Fibroblast of villous mesenchyme (primary cell): ENCODE measurements at regions not wholly inside any gene's neighbourhood (a gene's known extent, or its start where the extent isn't known, plus 50 kb on each side); places are given as distances from the start of the nearest gene placed in this dataset.
A peak's percentile ranks its signal among the peaks of the same experiment; 100 is the strongest.

Source experiments
- DNase-seq: peaks from one replicate; pipeline ENCODE4 v3.0.0-alpha.2; 2010; ENCODE audit warnings: low read depth
- H3K4me3 ChIP-seq: 2 replicates; pipeline ENCODE4 v1.5.1; 2011; ENCODE audit warnings: low read depth, mild to moderate bottlenecking, low read length
- CTCF ChIP-seq: IDR thresholded peaks from 2 replicates; pipeline ENCODE4 v1.5.1; 2012; ENCODE audit warnings: low read depth, mild to moderate bottlenecking, low read length; ENCODE audit not compliant: insufficient read depth

DNA sequence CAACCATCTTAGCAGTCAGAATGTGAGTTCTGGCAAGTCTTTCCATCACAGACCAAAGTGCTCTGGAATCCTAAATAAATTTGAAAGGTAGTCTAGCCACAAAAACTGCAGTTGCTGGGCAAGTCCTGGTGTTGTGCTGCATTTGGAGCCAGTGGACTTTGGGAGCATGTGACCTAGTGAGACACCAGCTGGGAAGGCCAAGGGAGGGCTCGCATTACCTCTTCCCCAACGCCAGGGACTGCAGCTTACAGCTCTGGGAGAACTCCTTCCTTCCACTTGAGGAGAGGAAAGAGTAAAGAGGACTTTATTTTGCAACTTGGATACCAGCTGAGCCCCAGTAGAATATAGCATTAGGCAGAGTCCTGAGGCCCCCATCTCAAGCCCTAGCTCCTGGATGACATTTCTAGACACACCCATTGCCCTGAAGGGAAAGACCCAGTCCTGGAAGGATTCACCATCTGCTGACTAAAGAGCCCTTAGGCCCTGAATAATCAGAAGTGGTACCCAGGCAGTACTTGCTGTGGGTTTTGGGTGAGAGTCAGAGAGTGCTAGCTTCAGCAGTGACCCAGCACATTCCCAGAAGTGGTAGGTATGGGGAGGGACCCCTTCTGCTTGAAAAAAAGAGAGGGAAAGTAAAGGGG is 190.7 kb downstream of the NUF2 start:
- no peak for DNase-seq
- TF ChIP-seq CTCF = no peak
- H3K4me3 ChIP-seq = no peak overlapping the region

DNA sequence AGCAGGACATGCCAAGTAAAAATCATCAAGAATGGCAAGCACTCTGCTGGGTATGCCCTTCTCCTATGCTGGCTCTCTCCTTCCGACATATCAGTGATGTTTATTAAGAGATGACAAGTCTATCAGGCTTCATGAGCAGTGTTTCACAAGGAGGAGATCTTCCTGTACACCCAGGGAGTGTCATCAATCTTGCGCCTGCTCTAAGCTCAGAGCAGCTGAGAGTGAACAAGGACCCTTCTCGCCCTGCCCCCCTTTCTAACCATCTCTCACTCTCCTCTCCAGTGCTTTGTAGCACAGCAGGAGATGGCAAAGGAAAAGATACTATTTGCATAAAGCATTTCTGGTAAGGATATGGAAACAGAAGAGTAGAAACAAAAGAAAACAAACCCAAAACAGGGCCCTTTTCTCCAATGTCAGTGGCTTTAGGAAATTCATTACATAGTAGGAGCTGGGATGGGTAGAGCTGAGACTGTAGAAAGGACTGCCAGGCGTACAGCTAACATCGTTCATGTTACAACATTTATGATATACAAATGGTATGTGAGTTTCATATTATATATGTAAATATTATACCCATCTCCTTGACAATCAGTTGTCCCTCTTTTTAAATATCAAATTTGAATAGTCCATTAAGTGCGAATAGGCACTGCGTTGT is 201.7 kb downstream of the NUF2 start:
- no peak for TF ChIP-seq CTCF
- DNase-seq = no peak
- no peak overlapping the region for H3K4me3 ChIP-seq

- DNase-seq = peak; percentile 39
- H3K4me3 ChIP-seq = no peak overlapping the region
- TF ChIP-seq CTCF = peak; percentile 63
Measured at GRCh38 chr1:163528710-163529348, 207.1 kb downstream of the NUF2 start.

GRCh38 chr1:163531345-163531744 is 209.6 kb downstream of the NUF2 start:
- DNase-seq = no peak
- no peak for TF ChIP-seq CTCF
- H3K4me3 ChIP-seq = no peak overlapping the region

DNA sequence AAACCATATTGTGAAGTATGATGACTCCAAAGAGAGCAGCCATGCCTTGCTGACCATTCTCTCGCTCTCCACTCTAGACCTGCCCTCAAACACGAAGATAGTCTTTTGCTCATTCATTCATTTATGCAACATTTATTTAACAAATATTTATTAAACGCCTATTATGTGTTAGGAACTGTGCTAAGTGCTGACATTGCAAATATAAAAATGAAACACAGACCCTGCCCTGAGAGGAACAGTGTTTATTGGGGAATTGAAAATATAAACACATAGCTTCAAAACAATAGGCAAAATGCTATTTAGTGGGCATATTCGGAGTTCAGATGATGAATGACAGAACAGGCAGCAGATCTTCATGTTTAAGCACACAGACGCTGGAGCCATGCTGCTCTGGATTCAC is 213.6 kb downstream of the NUF2 start:
- no peak overlapping the region for H3K4me3 ChIP-seq
- no peak for TF ChIP-seq CTCF

DNA sequence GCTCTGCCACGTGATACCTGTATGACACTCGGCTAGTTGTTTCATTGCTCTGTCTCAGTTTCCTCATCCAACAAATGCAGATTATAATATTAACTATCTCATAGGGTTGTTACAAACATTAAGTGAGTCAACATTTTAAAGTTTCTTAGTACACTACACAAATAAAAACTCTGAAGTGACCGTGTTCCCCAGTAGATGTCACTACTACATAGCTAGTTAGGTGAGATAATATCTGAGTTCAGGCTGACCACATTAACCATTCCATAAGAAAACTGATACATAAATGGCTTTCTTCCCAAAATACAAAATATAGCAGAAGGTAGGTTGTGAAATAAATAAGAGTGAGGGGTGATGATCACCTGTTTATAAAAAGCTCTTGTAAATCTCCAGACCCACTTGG is 214.1 kb downstream of the NUF2 start:
- TF ChIP-seq CTCF = peak; percentile 48
- H3K4me3 ChIP-seq = no peak overlapping the region
- DNase-seq = peak; percentile 35

More for the DNA sequence above, 213.6 kb downstream of the NUF2 start:
- DNase-seq = no peak
